ENCODE measurements at regions not wholly inside any gene's neighbourhood (a gene's known extent, or its start where the extent isn't known, plus 50 kb on each side); places are given as distances from the start of the nearest gene placed in this dataset.

DNA sequence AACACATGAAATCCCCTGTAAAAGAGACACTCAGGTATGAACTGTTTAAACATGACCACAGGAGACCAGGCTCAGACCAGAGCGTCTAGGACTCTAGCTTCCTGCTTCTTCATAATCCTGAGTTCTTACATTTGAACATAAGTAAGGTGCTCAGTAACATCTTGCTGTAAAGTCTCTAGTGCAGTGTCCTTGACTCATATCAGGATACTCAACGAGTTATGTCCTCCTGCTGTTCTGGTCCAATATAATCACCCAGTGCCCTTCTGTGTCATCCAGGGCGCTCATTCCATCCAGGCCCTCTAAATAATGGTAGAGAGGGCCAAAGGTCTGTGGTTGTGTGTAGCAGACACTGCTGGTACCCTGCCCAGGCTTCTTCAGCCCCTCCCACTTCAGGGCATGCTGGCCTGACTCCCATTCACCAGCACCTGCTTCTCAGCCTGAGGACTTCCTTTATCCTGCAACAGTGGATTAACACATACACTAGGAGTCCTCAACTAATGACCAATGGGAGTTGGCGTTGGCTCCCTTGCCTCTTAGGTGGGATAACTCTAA, 66.8 kb upstream of the MOCS1 start:
- Histone ChIP-seq H3K27ac (no peak overlapping the region), H3K4me1 (peaks cover 14% of the 10 kb centered on the region), H3K4me3 (no peak overlapping the region), H3K36me3 (replicated peaks in 1 of 2; ENCODE audit: insufficient read depth in 1 of 2, low read depth in 2 of 2) (no peaks in the 10 kb centered on the region), H3K27me3 (no peaks in the 10 kb centered on the region), H3K9me3 (peaks cover 0 to 28% (median 0%) of the 10 kb centered on the region in 3 donors)
- DNase-seq (no peak), ATAC-seq (no peak)
- 66 to 82% methylated on average over 4 of the region's 4 CpGs for WGBS, 2 donors
- no peak for TF ChIP-seq POLR2A (IDR thresholded peaks at IDR 0.05)
- TF ChIP-seq, protein P1, sequence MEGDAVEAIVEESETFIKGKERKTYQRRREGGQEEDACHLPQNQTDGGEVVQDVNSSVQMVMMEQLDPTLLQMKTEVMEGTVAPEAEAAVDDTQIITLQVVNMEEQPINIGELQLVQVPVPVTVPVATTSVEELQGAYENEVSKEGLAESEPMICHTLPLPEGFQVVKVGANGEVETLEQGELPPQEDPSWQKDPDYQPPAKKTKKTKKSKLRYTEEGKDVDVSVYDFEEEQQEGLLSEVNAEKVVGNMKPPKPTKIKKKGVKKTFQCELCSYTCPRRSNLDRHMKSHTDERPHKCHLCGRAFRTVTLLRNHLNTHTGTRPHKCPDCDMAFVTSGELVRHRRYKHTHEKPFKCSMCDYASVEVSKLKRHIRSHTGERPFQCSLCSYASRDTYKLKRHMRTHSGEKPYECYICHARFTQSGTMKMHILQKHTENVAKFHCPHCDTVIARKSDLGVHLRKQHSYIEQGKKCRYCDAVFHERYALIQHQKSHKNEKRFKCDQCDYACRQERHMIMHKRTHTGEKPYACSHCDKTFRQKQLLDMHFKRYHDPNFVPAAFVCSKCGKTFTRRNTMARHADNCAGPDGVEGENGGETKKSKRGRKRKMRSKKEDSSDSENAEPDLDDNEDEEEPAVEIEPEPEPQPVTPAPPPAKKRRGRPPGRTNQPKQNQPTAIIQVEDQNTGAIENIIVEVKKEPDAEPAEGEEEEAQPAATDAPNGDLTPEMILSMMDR (IDR thresholded peaks at IDR 0.05) = no peak
- intact Hi-C loops (cut with DNase I) = no loop called here

DNA sequence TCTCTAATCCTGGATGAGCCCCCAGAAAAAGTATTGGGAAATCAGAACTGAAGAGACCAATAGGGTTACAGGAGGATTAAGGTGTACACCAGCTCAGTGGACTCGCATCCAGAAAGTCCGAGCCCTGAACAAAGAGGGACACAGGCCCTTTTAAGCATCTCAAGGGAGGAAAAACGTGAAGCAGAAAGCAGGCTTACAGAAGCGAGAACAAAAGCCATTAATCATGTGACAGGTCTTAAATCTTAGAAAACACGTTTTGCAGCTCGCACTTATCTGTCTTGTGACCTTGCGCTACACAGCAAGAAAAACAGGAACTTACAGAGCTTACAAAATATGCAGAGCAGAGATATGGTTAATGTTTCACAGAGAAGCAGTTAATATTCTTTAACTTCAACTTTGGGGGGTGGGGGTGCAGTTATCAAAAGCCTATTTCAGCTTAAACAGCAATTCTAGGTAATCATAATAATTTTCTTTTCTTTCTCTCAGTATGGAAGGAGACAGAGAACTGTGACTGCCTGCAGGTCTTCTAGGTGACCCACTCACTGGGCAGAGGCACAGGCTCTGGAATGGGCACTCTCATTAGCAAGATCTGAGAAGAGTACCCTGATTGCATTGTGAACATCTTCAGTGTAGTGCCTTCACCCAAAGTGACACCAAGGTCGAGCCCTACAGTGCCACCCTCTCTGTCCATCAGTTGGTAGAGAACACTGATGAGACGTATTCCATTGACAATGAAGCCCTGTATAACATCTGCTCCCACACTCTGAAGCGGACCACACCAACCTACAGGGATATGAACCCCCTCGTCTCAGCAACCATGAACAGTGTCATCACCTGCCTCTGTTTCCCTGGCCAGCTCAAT, 65.0 kb upstream of the MOCS1 start:
- DNase-seq (peak in 2 of 4 donors; percentile 26 to 27), ATAC-seq (peak; percentile 73)
- 41 to 47% methylated on average over 10 to 11 of the region's 11 CpGs for WGBS, 2 donors
- TF ChIP-seq, protein P1 (IDR thresholded peaks at IDR 0.05) = no peak
- no peak for TF ChIP-seq POLR2A (IDR thresholded peaks at IDR 0.05)
- Histone ChIP-seq H3K27ac (no peak overlapping the region), H3K4me1 (peaks cover 32% of the 10 kb centered on the region), H3K36me3 (replicated peaks in 1 of 2; ENCODE audit: insufficient read depth in 1 of 2, low read depth in 2 of 2) (no peaks in the 10 kb centered on the region), H3K9me3 (peaks cover 0 to 28% (median 0%) of the 10 kb centered on the region in 3 donors), H3K27me3 (no peaks in the 10 kb centered on the region), H3K4me3 (no peak overlapping the region)
- intact Hi-C loops (cut with DNase I) = no loop called here

DNA sequence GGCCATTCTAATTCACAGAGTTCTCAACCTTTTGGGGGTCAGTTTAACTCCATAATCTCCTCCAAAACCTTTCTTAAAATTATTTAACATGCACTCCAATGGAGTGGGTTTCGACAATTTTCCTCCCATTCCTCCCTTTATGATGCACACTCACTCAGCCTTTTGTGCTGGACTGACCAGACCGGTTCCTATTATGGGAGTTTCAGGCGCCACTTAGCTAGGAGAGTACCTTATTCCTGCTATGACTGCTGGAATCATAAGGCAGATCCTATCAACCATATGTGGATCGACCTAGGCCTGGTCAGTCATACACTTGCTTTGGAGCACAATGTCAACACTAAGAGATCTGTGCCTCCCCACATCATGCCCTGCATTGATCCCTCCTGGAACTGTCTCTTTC, 63.9 kb upstream of the MOCS1 start:
- no peak overlapping the region for H3K4me3 ChIP-seq
- 94 to 95% methylated on average over 4 of the region's 4 CpGs for WGBS, 2 donors
- intact Hi-C loops (cut with DNase I) = no loop called here
- TF ChIP-seq POLR2A (IDR thresholded peaks at IDR 0.05) = no peak
- TF ChIP-seq, protein P1 (IDR thresholded peaks at IDR 0.05) = no peak
- H3K9me3 ChIP-seq = peaks cover 0 to 28% (median 0%) of the 10 kb centered on the region in 3 donors
- no peaks in the 10 kb centered on the region for H3K36me3 ChIP-seq (replicated peaks in 1 of 2; ENCODE audit: insufficient read depth in 1 of 2, low read depth in 2 of 2)
- no peak for DNase-seq
- no peak for ATAC-seq
- no peaks in the 10 kb centered on the region for H3K27me3 ChIP-seq
- no peak overlapping the region for H3K27ac ChIP-seq
- peaks cover 41% of the 10 kb centered on the region for H3K4me1 ChIP-seq

DNA sequence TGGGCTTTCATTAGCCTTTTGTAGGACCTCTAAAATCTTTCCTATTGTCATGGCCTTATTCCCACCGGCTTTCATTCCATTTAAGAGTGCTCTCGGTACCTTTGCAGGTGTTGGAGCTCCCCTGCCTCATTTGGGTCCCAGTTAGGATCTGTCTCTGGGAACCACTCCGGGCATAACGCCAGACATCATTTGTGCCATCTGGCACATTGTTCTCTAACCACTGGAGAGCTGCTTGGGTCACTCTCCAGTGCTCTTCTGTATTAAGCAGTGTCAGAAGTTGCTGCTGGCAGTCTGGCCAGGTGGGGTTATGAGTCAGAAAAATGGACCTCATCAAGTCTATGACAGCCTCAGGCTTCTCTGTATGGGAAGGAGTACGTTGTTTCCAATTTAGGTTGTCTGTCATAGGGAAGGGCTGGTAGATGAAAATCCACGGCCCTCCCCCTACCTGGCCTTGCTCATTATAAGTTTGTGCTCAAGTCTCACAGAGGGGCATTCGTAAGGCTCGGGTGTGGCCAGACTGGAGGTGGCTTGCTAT, 62.9 kb upstream of the MOCS1 start:
- Histone ChIP-seq H3K36me3 (replicated peaks in 1 of 2; ENCODE audit: insufficient read depth in 1 of 2, low read depth in 2 of 2) (no peaks in the 10 kb centered on the region), H3K4me3 (no peak overlapping the region), H3K27me3 (no peaks in the 10 kb centered on the region), H3K9me3 (peaks cover 0 to 38% (median 0%) of the 10 kb centered on the region in 3 donors), H3K4me1 (peaks cover 50% of the 10 kb centered on the region), H3K27ac (no peak overlapping the region)
- 87 to 88% methylated on average over 8 of the region's 8 CpGs for whole genome bisulfite sequencing, 2 donors
- DNase-seq (no peak), ATAC-seq (no peak)
- TF ChIP-seq, protein P1 (IDR thresholded peaks at IDR 0.05) = no peak
- no peak for TF ChIP-seq POLR2A (IDR thresholded peaks at IDR 0.05)
- intact Hi-C loops (cut with DNase I) = no loop called here
